ENCODE measurements at regions not wholly inside any gene's neighbourhood (a gene's known extent, or its start where the extent isn't known, plus 50 kb on each side); places are given as distances from the start of the nearest gene placed in this dataset.
"Not testable (repeated sequence)": the region's sequence is repeated elsewhere in the genome, so short reads cannot be mapped to it uniquely, and the experiment has no call there.

DNA sequence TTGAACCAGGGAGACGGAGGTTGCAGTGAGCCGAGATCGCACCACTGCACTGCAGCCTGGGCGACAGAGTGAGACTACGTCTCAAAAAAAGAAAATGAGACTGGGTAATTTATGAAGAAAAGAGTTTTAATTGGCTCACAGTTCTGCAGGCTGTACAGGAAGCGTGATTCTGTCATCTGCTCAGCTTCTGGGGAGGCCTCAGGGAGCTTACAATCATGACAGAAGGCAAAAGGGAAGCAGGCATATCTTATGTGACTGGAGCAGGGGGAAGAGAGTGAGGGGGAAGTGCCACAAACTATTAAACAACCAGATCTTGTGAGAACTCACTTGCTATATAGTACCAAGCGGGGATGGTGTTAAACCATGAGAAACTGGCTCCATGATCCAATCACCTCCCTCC lies 1476.2 kb upstream of the DEFB115 start:
- TF ChIP-seq, protein P1, sequence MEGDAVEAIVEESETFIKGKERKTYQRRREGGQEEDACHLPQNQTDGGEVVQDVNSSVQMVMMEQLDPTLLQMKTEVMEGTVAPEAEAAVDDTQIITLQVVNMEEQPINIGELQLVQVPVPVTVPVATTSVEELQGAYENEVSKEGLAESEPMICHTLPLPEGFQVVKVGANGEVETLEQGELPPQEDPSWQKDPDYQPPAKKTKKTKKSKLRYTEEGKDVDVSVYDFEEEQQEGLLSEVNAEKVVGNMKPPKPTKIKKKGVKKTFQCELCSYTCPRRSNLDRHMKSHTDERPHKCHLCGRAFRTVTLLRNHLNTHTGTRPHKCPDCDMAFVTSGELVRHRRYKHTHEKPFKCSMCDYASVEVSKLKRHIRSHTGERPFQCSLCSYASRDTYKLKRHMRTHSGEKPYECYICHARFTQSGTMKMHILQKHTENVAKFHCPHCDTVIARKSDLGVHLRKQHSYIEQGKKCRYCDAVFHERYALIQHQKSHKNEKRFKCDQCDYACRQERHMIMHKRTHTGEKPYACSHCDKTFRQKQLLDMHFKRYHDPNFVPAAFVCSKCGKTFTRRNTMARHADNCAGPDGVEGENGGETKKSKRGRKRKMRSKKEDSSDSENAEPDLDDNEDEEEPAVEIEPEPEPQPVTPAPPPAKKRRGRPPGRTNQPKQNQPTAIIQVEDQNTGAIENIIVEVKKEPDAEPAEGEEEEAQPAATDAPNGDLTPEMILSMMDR (tag by site-specific recombination; IDR thresholded peaks at IDR 0.05): not testable (repeated sequence)
- TF ChIP-seq GLI4 (tag by site-specific recombination; IDR thresholded peaks at IDR 0.05); KLF7 (tag by site-specific recombination; IDR thresholded peaks at IDR 0.05; ENCODE audit: borderline replicate concordance); YY1 (tag by site-specific recombination; IDR thresholded peaks at IDR 0.05); ZIC2 (tag by site-specific recombination; IDR thresholded peaks at IDR 0.05); SCRT2 (tag by site-specific recombination; IDR thresholded peaks at IDR 0.05); OSR2 (tag by site-specific recombination; IDR thresholded peaks at IDR 0.05); ZNF529 (tag by site-specific recombination; IDR thresholded peaks at IDR 0.05; ENCODE audit: insufficient replicate concordance); ZNF140 (tag by site-specific recombination; IDR thresholded peaks at IDR 0.05); ZBTB17 (tag by site-specific recombination; IDR thresholded peaks at IDR 0.05): not testable (repeated sequence)
- TF ChIP-seq, protein P2, sequence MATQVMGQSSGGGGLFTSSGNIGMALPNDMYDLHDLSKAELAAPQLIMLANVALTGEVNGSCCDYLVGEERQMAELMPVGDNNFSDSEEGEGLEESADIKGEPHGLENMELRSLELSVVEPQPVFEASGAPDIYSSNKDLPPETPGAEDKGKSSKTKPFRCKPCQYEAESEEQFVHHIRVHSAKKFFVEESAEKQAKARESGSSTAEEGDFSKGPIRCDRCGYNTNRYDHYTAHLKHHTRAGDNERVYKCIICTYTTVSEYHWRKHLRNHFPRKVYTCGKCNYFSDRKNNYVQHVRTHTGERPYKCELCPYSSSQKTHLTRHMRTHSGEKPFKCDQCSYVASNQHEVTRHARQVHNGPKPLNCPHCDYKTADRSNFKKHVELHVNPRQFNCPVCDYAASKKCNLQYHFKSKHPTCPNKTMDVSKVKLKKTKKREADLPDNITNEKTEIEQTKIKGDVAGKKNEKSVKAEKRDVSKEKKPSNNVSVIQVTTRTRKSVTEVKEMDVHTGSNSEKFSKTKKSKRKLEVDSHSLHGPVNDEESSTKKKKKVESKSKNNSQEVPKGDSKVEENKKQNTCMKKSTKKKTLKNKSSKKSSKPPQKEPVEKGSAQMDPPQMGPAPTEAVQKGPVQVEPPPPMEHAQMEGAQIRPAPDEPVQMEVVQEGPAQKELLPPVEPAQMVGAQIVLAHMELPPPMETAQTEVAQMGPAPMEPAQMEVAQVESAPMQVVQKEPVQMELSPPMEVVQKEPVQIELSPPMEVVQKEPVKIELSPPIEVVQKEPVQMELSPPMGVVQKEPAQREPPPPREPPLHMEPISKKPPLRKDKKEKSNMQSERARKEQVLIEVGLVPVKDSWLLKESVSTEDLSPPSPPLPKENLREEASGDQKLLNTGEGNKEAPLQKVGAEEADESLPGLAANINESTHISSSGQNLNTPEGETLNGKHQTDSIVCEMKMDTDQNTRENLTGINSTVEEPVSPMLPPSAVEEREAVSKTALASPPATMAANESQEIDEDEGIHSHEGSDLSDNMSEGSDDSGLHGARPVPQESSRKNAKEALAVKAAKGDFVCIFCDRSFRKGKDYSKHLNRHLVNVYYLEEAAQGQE (tag by site-specific recombination; IDR thresholded peaks at IDR 0.05): not testable (repeated sequence)
- TF ChIP-seq, protein P3, sequence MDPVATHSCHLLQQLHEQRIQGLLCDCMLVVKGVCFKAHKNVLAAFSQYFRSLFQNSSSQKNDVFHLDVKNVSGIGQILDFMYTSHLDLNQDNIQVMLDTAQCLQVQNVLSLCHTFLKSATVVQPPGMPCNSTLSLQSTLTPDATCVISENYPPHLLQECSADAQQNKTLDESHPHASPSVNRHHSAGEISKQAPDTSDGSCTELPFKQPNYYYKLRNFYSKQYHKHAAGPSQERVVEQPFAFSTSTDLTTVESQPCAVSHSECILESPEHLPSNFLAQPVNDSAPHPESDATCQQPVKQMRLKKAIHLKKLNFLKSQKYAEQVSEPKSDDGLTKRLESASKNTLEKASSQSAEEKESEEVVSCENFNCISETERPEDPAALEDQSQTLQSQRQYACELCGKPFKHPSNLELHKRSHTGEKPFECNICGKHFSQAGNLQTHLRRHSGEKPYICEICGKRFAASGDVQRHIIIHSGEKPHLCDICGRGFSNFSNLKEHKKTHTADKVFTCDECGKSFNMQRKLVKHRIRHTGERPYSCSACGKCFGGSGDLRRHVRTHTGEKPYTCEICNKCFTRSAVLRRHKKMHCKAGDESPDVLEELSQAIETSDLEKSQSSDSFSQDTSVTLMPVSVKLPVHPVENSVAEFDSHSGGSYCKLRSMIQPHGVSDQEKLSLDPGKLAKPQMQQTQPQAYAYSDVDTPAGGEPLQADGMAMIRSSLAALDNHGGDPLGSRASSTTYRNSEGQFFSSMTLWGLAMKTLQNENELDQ (tag by site-specific recombination; IDR thresholded peaks at IDR 0.05; ENCODE audit: low read depth): not testable (repeated sequence)
